IPS-NIHi7 (cell line): ENCODE measurements at regions not wholly inside any gene's neighbourhood (a gene's known extent, or its start where the extent isn't known, plus 50 kb on each side); places are given as distances from the start of the nearest gene placed in this dataset.

Experiments used
- DNase-seq: peaks from one replicate; pipeline ENCODE4 v3.0.0; 2012; ENCODE audit warnings: mixed read lengths; ENCODE audit errors: extremely low spot score

DNA sequence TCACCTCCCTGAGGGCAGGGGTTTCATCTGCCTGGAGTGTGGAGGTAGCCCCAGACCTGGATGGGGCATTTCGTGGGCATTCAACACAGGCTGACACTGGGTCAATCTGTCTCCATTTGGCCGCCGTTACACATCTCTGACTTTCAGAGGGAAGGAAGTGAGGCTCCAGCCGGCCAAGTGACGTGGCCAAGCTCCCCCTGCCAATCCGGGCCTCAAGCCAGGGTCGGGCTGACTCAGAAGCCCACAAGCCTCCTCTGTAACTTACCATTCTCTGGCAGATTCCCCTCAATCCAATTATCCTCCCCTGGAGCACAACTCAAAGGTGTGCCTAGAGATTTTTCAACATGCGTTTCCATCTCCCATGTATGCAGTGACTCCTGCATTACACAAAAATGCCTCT, 227.6 kb downstream of the KLF13 start:
- DNase-seq: no peak

DNA sequence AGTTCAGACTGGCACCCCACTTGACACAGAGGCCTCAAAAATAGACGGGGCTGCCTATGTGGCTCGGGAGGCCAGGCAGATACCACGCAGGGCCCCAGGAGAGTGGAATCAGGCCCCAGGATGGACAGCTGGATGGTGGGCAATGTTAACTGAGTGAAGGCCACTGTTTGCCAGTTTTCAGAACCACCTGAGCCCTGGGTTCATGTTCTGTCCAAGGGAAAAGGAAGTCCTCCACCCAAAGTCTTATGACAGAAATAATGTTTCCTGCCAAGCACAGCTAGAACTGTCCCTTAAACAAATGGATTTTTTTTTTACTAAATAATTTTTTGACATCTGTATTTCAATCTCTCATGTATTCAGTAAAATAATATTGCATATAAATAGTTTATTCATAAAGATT, 228.4 kb downstream of the KLF13 start:
- DNase-seq: no peak

DNA sequence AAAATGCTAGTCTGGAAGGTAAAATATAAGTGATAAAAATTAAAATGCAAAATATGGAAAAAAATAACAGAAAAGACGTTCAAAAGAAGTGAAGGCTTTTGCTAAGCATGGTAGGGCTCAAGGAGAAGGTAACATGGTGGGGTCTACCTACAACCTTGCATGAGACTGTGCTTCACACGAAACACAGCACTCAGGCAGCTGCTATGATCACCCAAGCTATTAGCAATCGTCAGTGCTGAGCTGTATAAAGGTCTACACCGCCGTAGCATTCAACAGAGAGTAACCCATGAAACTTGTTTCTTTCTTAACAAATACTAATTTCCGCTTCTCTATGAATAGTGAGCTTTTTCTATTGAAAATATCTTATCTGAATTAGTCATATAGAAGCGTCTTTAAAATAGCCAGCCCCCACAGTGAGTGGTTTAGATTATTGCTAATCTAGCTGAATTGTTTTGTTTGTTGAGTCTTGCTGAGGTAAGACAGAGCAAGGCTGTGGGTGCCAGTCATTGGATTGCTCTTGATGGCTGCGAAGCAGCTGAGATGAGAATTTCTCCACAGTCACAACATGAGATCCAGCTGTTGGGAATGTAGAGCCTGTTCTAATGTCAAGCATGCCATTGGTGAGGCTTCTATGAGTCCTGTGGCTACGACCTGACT, 230.0 kb downstream of the KLF13 start:
- no peak for DNase-seq

DNA sequence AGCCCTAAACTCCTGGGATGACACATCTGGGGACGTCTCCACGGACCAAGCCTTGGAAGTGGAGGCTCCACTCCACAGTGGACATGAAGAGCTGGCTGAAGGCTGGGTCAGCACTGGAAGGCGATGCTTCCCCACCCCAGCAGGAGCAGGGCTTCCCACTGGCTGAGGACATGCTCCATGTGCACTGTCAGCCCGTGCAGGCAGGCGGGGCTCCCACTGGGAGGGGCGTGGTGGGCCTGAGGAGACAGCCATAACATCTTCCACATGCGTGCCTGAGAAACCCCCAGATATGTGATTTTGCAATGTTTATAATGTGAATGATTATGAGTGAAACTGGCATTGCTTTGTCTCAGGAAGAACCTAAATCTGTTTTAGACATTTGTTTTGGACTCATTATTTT, 231.3 kb downstream of the KLF13 start:
- DNase-seq: no peak

DNA sequence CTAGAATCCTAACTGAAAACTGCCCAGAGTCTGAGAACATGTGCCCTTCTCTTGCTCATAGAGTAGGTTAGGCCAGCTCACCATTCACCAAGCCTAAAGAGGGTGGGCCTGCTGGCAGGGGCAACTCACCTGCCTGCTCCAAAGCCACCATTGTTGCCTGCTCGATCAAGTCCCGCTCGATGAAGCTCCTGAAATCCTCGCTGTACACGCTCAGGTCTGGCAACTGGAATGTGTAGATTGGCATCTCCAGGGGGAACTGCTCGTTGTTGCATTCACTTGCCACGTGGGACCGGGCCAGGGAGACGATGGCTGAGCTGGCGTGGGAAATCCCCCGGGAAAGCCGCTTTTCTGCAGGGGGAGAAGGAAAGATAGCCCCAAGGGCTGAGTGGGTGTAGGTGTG, 232.2 kb downstream of the KLF13 start:
- no peak for DNase-seq

DNA sequence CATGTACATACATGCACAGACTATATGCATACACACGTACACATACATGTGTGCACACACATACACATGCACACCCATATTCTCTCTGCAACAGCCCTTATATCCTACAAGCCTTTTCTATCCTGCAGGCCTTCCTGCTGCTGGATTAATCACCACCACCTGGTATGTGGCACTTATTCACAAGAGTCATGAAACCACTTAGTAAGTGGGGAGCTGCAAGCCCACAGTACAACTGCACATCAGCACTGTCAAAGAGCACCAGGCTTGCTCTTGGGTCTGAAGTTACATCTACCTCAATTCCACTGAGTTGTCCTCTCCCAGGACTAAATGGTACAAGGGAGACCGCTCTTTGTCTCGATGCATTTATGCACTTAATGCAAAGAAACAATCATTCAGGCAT, 233.2 kb downstream of the KLF13 start:
- no peak for DNase-seq

DNA sequence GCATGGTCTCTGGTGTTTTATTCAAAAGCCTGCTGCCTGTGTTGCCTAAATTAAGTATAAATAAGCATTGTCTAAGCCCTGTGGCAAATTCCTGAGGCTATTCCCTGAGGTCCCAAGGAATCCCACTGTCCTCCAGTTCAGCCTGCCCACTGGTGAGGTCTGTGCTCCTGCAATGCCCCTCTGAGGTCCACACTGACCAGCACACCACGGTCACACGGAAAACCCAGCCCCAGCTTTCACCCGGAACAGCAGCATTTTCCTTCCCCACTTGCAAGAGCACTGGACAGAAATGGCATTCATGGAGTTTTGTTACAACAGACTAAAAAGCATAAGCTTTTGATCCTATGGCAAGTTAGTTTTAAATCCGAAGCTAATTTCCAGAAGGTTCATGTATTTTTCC, 234.0 kb downstream of the KLF13 start:
- no peak for DNase-seq

DNA sequence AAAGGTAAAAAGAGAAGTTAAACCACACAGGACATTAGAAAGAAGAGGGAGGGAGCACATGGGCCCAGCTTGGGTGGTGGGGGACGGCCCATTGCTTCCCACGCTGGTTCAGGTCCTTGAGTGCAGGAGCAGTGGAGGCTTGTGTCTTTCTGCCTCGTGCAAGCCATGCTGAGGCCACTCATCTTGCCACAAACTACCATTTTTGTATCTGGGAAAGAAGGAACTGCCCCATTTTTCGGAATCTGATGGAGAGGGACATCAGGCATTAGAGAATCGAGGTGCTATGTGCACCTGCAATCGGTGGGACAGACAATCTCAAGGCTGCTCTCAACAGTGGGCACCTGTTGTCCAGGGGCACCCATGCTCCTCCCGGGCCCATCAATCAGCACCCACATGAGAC, 234.5 kb downstream of the KLF13 start:
- DNase-seq: no peak

DNA sequence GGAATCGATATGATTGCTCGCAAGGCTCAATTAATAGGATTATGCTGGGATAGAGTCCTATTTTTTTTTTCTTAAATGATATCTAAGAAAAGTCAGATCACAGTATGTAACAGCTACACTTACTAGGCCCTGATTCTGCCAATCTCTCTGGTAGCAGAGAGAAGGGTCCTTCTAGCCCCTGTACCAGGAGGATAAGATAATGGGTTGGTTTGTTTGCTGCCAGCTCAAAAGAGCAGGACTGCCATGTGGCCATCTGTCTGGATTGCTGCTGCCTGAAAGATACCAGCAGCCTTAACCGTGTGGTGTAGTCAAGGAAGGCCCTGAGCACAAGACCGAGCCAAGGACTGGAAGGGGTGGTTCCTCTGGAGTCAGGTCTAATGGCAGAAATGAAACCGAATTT, 236.4 kb downstream of the KLF13 start:
- DNase-seq: no peak

DNA sequence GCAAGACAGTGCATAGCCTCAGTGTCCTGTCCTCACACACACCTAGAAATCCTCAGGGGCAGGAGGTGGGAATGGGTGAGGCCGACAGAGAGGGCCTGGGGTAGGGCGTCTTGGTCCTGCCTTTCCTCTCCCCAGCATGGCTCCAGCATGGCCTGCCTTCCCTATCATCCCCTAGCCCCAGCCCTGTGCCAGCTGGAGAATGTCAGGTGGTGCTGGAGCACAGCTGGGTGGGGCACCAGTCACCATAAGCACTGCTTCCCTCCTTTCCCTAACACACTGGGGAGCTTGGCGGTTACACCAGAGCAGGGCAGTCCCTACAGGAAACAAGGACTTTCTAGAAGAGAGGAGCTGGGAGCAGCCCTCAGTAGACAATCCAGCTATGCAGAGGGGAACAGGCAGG, 236.8 kb downstream of the KLF13 start:
- DNase-seq: no peak

DNA sequence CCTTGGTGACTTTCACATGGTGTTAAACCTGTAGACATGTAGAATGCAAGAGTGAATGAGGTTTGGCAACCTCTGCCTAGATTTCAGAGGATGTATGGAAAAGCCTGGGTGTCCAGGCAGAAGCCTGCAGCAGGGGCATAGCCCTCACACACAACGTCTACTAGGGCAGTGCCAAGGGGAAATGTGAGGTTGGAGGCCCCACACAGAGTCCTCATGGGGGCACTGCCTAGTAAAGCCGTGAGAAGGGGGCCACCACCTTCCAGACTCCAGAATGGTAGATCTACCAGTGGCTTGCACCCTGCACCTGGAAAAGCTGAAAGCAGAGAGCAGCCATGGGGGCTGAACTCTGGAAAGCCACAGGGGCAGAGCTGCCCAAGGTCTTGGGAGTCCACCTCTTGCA, 241.2 kb downstream of the KLF13 start:
- DNase-seq: no peak

DNA sequence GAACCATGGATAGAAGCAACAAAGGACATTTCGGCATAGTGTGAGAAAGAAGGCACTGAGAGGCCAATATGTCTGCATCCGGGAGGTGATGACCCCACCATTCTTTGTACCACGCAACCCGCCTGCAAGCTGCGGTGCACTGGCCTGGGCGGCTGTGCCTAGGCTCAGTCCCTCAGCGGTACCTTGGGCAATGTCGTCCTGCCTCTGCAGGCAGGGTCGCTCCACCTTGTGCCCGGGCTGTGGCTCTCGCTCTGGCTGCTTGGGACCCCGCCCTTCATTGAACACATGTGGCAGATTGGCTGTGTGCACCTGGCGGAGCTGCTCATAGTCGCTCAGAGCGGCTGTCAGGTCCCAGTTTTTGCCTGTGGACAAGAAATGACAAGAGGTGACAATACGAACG, 243.2 kb downstream of the KLF13 start:
- DNase-seq: no peak

DNA sequence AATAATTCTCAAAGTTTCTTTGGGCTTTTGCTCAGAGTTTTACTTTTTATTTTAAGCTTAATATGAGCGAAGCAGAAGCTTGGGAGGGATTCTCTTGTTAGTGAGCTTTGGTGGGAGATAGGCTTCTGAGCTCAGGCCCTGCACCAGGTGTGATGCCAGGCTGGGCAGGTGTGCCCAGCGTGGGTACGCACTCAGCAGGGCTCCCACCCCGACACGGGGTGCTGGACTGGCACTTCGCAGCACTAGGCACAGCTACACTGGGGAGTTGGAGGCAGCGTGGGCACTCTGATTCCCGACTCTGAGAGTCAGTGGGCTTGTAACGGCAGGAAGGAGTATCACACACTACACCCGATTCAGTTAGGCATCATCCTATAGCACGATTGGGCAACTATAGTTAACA, 244.0 kb downstream of the KLF13 start:
- no peak for DNase-seq

DNA sequence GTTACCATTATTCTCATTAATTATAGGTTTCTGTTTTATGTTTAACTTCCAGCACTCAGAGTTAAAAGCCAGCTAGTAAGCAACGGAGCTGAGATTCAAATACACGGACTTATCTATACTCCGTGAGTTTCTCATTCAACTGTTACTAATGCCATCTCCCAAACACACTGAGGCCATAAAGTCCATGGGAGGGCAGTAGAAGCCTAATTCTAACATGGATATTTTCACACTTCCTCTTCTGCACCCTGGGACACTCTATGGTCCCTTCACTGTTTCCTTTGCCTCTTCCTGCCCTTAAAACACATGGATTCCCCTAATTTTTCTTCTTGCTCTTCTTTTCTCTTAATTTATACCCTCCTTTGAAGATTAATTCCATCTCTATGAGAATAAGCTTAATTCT, 245.0 kb downstream of the KLF13 start:
- DNase-seq: peak; percentile 31

DNA sequence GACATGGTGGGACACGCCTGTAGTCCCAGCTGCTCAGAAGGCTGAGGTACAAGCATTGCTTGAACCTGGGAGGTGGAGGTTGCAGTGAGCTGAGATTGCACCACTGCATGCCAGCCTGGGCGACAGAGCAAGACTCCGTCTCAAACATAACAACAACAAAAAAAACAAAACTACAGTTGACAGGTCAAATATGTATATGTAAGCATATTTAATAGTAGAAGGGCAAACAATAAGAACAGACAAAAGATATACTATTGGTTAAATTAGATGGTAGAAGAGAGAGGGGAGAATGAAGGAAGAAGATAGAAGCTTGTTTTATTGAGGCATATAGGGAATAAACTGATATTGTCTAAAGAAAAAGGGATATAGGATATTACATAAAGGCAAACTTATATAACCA, 247.1 kb downstream of the KLF13 start:
- DNase-seq: no peak

DNA sequence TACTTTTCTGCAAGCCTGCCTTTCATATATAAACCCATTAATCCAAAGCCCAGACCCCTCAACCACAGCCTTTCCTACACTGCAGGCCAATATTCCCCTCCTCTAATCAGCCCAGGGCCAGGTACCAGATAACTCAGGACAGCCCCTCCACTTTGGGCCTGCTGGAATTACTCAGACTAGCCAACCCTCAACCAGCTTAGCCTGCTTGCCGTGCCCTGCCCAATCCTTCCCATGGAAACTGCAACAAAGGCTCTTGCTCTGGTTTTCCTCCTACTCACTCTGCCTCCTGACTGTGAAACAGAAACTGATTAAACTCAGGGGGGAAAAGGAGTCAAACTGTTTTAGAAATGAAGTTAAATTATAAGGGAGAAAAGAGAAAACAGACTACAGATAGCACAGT, 248.1 kb downstream of the KLF13 start:
- peak; percentile 40 for DNase-seq

DNA sequence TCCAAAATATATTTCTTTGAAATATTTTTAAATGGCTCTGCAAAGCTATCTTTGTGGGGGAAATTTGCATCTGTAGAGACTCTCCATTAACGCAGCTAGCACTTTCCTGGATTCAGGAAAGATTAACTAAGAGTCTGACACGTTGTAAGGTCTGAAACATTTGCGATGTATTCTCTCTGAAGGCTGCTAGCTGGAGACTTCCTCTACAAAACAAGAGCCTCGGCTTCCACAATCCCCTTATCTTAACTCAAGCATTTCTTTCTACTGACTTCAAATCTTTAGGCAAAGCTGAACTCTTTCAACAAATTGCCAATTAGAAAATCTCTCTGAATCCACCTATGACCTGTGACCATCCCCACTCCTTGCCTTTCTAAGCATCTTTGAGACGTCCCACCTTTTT, 250.5 kb downstream of the KLF13 start:
- no peak for DNase-seq

DNA sequence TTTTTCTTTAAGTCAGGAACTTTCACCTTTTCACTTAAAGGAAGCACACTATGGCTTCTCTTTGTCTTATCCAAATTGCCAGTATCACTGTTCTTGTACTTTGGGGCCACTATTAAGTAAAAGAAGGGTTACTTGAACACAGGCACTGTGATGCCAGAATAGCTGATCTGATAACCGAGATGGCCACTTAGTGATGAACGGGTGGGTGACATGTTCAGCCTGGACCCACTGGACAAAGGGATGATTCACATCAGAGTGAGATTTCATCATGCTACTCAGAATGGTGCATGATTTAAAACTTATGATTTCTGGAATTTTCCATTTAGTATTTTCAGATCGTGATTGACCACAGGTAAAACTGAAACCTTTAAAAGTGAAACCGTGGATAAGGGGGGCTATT, 252.6 kb downstream of the KLF13 start:
- DNase-seq: no peak

DNA sequence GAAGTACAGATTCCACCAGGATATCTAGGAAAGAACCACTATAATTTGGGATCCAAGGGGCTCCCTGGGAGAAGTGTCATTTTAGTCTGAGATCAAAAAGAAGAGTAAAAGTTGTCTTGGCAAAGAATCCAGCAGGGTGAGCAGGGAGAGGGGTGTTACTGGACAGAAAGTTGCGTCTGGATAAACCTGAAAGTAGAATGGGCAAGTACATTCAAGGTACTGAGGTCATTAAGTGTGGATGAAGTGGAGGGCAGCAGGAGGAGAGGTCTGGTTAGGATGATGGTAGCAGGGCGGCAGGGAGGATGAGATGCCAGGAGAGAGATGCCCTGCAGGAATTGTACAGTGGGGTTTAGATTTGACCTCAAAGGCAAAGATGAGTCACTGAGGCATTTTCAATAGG, 253.3 kb downstream of the KLF13 start:
- DNase-seq: no peak

DNA sequence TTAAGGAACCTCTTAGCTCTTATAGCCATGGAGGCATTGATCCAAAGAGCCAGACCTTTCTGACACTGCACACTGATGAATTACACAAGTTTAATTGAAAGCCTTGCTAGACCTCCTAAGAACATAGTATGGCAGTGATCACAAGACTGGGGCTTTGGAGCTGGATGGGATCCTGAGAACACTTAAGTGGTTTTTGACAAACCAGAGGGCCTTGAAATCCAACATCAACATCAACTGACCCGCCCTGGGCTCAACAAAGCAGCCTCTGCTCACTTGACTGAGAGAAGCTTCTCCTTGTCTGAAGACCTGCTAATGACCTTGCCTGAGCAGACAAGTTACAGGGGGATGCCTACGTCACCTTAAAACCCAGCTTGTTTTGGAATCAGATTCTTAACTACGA, 257.6 kb downstream of the KLF13 start:
- no peak for DNase-seq

DNA sequence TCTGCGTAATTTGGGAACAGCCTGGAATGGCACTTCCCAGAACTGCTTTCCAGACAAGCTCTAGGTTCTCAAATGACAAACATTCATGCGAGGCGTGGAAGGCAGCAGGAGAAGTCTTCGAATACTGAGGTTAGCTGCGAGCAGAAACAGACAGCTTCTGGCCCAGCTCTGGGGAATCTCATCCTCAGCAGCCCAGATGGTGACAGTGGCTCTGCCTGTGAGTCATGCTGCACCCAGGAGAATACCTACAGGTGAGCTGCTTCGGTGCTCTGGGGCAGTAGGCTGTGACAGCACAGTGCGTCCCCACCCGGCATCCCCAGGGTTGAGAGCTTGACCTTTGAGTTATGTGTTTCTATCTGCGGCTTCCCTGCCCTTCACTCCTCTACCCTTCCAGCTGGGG, 258.6 kb downstream of the KLF13 start:
- DNase-seq: no peak

DNA sequence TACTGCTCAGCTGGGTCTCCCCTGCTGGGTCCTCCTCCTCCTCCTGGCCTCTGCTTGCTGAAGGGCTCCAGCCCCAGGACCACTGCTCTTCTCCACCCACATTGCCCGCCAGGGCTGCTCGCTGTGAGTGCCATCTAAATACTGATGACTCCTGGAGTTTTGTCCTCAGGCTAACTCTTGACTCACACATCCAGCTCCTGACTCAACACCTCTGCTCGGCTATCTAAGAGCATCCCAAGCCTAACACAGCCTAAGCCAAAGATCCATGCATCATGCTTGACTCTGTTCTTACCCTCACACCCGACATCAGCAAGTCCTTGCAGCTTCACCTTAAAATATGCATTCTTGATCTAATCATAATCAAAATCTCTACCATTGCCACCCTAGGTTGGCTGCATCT, 260.2 kb downstream of the KLF13 start:
- no peak for DNase-seq

DNA sequence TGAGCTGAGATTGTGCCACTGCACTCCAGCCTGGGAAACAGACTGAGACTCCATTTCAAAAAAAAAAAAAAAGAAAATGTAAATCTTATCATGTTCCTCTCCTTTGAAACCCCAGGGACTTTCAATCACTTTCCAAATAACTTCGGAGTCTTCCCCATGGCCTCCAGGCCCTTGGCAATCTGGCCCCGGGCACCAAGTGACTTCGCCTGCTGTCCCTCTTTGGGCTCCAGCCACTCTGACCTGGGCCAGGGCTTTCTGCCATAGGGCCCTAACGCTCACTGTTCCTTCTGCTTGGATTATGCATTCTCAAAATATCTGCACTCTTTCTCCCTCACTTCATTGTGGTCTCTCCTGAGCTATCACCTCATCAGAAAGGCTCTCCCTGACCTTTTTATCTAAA, 260.9 kb downstream of the KLF13 start:
- no peak for DNase-seq

DNA sequence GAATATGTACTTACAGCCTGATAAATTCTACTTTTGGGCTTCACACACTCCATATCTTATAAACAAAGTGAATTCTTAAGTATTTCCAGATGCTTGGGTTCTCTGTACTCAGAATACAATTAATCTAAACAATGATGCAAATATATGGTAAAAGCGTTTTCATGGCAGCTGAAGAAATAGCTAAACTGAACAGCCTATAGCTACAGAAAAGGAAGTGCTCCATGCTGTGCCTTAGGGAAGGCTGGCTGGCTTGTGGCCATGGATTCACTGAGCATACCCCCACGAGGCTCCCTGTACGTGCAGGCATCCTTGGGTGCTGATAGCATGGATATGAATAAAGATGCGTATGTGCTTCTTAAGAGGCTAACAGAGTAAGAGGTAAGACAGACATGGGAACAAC, 264.0 kb downstream of the KLF13 start:
- DNase-seq: no peak

DNA sequence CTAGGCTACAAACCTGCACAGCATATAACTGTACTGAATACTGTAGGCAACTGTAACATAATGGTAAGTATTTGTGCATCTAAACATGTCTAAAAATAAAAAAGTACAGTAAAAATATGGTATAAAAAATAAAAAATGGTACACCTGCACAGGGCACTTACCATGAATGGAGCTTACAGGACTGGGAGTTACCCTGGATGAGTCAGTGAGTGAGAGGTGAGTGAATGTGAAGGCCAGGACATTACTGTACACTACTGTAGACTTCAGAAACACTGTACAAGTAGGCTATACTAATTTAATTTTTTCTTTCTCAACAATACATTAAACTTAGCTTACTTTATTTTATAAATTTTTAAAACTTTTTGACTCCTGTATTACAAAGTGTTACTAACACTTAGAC, 265.3 kb downstream of the KLF13 start:
- DNase-seq: no peak
